ENCODE measurements at regions not wholly inside any gene's neighbourhood (a gene's known extent, or its start where the extent isn't known, plus 50 kb on each side); places are given as distances from the start of the nearest gene placed in this dataset.

GRCh38 chr7:114112806-114113205 is 194.0 kb upstream of the PPP1R3A start:
- no peak for DNase-seq (ENCODE audit: low spot score)

DNA sequence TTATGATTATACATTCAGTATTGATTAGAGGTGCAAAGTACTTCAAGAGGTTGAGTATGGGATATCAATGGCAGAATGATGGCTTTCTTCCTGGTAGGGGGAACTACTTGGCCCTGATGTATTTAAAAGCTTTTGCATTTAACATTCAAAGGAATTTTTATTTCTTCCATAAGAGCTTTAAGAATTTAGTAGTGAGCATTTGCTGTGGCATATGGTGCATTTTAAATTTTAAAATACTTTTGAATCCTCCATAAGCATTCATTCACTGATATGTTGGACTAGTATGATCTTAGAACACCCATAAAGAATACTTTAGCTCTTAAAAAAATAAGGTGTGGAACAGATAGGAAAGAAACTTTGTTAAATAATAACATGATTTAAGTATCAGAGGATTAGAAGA is 191.9 kb upstream of the PPP1R3A start:
- no peak for DNase-seq (ENCODE audit: low spot score)

- no peak for DNase-seq (ENCODE audit: low spot score)
Observed at GRCh38 chr7:114109721-114110120, 190.9 kb upstream of the PPP1R3A start.

DNA sequence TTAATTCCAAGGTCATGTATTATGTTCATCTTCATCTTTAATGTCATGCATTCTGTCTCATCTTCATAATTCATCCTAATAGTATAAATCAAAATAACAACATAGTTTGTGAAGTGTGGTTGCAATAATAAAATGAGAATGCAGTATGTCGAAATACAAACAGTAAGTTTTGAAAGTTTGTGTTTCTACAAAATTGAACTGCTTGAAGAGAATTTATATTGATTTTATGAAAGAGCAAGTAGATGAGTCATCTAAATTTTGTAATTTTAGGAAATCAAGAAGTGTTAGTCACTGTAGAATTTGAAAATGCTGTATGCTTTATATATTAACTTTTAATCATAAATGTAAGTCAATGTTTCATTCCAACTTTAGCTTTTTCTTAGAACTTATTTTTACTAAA is 190.5 kb upstream of the PPP1R3A start:
- no peak for DNase-seq (ENCODE audit: low spot score)

GRCh38 chr7:114108510-114108909 is 189.7 kb upstream of the PPP1R3A start:
- no peak for DNase-seq (ENCODE audit: low spot score)

GRCh38 chr7:114107522-114107921 is 188.7 kb upstream of the PPP1R3A start:
- no peak for DNase-seq (ENCODE audit: low spot score)

DNA sequence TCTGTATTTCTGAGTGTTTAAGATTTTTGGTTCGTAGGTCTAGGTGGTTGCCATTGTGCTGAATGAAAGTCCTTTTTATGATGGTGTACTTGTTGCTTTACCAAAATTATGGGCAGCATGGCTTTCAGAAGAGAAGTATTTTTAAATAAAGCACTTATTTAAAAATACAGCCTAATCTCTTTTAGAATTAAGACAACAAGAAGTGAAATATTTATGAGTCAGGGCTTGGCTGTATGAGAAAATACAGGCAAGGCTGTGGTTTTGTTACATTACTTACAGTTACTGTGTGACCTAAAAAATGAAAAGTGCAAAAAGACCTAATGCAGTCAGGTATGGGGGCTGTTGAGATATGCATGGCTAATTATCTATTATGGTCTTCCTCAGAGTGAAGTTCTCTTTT is 185.2 kb upstream of the PPP1R3A start:
- DNase-seq (ENCODE audit: low spot score) = no peak

DNA sequence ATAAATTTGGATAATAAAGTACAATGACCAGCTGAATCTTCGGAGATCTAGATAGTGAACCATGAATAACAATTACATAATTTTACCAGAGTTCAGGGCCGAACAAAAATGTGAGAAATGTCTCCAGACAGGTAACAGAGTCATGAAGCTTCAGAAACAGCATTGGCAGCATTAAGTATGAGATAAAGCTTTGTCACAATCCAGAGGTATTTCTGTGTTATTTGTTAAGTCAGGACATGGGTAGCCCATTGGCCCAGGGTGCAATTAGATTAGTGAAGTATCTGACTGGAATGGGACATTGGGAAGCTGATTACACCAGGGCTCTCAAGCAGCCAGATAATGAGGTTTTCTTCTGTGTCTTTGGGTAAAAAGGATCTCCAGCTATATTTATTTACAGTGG is 184.2 kb upstream of the PPP1R3A start:
- DNase-seq (ENCODE audit: low spot score) = no peak

- no peak for DNase-seq (ENCODE audit: low spot score)
Observed at GRCh38 chr7:114102131-114102530, 183.3 kb upstream of the PPP1R3A start.

- no peak for DNase-seq (ENCODE audit: low spot score)
Observed at GRCh38 chr7:114100810-114101209, 182.0 kb upstream of the PPP1R3A start.

GRCh38 chr7:114099337-114099736 is 180.5 kb upstream of the PPP1R3A start:
- no peak for DNase-seq (ENCODE audit: low spot score)

GRCh38 chr7:114095885-114096284 is 177.1 kb upstream of the PPP1R3A start:
- no peak for DNase-seq (ENCODE audit: low spot score)

- no peak for DNase-seq (ENCODE audit: low spot score)
Observed at GRCh38 chr7:114088470-114088940, 169.7 kb upstream of the PPP1R3A start.

GRCh38 chr7:114087653-114088469 is 169.1 kb upstream of the PPP1R3A start:
- peak; percentile 64 for DNase-seq (ENCODE audit: low spot score)

DNA sequence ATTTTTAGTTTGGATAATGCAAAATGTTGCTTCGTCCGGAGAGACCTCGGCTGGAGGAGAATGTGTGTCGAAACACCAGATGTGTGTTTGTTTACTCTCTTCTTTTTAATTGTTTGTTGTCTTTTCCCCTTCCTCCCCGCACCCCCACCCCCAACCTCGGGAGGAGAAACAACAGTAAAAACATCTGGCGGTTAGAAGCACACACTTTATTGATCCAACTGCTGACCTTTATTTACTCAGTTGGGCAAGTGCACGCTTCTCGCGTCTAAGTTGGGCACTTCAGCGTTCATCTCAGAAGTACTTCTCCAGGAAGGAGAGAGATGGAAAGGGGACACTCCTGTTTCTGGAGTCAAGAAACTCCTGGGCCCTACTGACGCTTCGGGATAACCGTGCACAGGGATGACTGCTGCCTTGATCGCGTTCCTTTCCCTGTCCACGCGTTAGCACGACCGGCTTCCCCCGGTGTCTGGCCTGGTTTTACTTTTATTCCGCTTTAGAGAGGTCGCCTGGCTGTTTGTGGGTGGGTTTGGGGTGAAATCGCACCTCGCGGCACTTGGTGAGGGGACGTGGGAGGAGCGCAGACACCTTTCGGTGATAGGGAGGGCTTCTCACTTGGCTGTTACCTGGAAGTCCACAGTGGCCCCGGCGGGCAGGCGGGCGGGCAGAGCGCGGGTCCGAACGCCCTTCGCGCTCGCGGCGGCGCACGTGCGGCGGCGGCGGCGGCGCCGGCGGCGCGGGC is 168.3 kb upstream of the PPP1R3A start:
- DNase-seq (ENCODE audit: low spot score) = peak; percentile 70

DNA sequence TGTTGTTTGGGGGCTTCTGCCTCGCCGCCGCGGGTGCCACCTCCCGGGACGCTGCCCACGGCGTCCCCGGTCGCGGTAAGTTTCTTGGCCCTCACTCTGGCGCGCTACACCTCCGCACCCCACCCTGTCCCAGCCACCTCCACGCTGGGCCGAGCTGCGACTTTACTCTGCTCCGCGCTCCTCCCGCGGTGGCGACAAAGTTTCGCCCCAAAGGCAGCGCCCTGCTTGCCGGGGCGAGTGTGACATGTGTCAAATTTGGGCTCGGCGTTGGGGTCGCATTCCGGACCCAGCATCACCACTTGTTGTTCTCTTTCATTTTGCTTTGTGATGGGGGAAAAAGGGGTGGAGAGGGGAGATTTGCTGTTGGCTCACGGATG is 167.7 kb upstream of the PPP1R3A start:
- peak; percentile 68 for DNase-seq (ENCODE audit: low spot score)

GRCh38 chr7:114085592-114086501 is 167.0 kb upstream of the PPP1R3A start:
- peak; percentile 92 for DNase-seq (ENCODE audit: low spot score)

- no peak for DNase-seq (ENCODE audit: low spot score)
Observed at GRCh38 chr7:114085313-114085591, 166.4 kb upstream of the PPP1R3A start.

- peak; percentile 79 for DNase-seq (ENCODE audit: low spot score)
Observed at GRCh38 chr7:114084472-114085312, 165.9 kb upstream of the PPP1R3A start.

DNA sequence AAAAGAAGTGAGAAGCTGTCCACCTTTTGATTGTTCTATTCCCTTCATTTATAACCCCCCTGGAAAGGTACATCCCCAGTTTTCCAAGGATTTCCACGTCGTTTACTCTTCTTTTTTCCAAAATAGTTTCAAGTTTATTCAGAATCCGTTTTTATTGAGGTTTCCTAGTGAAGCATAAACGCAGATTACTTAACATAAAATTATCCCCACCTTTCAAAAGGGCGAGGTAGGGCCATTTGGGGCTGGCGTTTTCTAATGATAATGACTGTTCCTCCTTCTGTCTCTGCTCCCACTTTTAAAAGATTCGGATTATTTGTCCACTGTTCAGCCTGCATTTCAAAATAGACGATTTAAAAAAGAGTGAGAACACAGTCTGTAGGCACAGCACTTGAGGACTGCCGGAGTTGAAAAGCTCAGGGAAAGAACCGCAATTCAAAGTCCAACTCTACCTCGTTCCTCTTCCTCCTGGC is 165.2 kb upstream of the PPP1R3A start:
- no peak for DNase-seq (ENCODE audit: low spot score)
